Loucy (cell line): ENCODE measurements at regions not wholly inside any gene's neighbourhood (a gene's known extent, or its start where the extent isn't known, plus 50 kb on each side); places are given as distances from the start of the nearest gene placed in this dataset.

Experiments used
- EZH2phosphoT487 ChIP-seq: fragments of 200-600 bp; IDR thresholded peaks from 2 replicates; pipeline ENCODE4 v1.6.1; 2018; ENCODE audit warnings: antibody characterized with exemption, mild to moderate bottlenecking, moderate library complexity, borderline replicate concordance
- TF ChIP-seq, protein P1 (sequence below): fragments of 200-600 bp; sonication (generic); conservative IDR thresholded peaks from 2 replicates; pipeline ENCODE4 v1.5.1; 2014; ENCODE audit warnings: mild to moderate bottlenecking, antibody characterized with exemption, low read length

- TF ChIP-seq, protein P1, sequence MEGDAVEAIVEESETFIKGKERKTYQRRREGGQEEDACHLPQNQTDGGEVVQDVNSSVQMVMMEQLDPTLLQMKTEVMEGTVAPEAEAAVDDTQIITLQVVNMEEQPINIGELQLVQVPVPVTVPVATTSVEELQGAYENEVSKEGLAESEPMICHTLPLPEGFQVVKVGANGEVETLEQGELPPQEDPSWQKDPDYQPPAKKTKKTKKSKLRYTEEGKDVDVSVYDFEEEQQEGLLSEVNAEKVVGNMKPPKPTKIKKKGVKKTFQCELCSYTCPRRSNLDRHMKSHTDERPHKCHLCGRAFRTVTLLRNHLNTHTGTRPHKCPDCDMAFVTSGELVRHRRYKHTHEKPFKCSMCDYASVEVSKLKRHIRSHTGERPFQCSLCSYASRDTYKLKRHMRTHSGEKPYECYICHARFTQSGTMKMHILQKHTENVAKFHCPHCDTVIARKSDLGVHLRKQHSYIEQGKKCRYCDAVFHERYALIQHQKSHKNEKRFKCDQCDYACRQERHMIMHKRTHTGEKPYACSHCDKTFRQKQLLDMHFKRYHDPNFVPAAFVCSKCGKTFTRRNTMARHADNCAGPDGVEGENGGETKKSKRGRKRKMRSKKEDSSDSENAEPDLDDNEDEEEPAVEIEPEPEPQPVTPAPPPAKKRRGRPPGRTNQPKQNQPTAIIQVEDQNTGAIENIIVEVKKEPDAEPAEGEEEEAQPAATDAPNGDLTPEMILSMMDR = no peak
- TF ChIP-seq EZH2phosphoT487 = no peak
Measured at GRCh38 chr10:62496925-62497324, 122.8 kb downstream of the ZNF365 start.
